ENCODE measurements at regions not wholly inside any gene's neighbourhood (a gene's known extent, or its start where the extent isn't known, plus 50 kb on each side); places are given as distances from the start of the nearest gene placed in this dataset.

DNA sequence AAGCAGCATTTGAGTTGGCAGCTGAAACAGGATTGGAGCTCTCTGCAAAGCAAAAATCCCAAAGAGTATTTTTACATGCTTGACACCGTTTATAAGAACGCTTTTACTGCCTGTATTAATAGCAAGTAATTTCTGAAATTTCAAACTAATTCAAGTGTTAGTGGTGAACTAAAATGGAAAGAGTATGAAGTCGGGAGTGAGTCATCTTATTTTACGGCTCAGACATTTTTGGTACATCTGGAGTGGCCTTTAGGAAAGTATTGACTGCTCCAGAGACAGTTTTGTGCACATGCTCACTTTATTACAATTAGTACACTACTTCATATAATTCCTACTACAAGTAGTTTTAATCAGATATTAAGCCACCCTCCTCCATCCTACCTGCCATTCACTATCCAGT lies 167.4 kb downstream of the SLITRK6 start:
- TF ChIP-seq, protein P1, sequence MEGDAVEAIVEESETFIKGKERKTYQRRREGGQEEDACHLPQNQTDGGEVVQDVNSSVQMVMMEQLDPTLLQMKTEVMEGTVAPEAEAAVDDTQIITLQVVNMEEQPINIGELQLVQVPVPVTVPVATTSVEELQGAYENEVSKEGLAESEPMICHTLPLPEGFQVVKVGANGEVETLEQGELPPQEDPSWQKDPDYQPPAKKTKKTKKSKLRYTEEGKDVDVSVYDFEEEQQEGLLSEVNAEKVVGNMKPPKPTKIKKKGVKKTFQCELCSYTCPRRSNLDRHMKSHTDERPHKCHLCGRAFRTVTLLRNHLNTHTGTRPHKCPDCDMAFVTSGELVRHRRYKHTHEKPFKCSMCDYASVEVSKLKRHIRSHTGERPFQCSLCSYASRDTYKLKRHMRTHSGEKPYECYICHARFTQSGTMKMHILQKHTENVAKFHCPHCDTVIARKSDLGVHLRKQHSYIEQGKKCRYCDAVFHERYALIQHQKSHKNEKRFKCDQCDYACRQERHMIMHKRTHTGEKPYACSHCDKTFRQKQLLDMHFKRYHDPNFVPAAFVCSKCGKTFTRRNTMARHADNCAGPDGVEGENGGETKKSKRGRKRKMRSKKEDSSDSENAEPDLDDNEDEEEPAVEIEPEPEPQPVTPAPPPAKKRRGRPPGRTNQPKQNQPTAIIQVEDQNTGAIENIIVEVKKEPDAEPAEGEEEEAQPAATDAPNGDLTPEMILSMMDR (IDR thresholded peaks at IDR 0.05 in 2 of 3, conservative IDR thresholded peaks at IDR 0.05 in 1 of 3; ENCODE audit: borderline replicate concordance in 1 of 3, insufficient read depth in 1 of 3, low read depth in 2 of 3, low read length in 2 of 3): no peak
- no peak for TF ChIP-seq POLR2AphosphoS5 (IDR thresholded peaks at IDR 0.05; ENCODE audit: low read depth, low read length)
- no peak for TF ChIP-seq RAD21 (IDR thresholded peaks at IDR 0.05; ENCODE audit: low read depth)
- TF ChIP-seq, protein P2, sequence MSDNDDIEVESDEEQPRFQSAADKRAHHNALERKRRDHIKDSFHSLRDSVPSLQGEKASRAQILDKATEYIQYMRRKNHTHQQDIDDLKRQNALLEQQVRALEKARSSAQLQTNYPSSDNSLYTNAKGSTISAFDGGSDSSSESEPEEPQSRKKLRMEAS (IDR thresholded peaks at IDR 0.05): no peak
- TF ChIP-seq YY1 (IDR thresholded peaks at IDR 0.05; ENCODE audit: extremely low read depth, insufficient replicate concordance, low read depth, low read length): no peak
- no peak for TF ChIP-seq CEBPB (IDR thresholded peaks at IDR 0.05; ENCODE audit: low read depth)
- no peak for TF ChIP-seq ZFX (IDR thresholded peaks at IDR 0.05)
- TF ChIP-seq, protein P3, sequence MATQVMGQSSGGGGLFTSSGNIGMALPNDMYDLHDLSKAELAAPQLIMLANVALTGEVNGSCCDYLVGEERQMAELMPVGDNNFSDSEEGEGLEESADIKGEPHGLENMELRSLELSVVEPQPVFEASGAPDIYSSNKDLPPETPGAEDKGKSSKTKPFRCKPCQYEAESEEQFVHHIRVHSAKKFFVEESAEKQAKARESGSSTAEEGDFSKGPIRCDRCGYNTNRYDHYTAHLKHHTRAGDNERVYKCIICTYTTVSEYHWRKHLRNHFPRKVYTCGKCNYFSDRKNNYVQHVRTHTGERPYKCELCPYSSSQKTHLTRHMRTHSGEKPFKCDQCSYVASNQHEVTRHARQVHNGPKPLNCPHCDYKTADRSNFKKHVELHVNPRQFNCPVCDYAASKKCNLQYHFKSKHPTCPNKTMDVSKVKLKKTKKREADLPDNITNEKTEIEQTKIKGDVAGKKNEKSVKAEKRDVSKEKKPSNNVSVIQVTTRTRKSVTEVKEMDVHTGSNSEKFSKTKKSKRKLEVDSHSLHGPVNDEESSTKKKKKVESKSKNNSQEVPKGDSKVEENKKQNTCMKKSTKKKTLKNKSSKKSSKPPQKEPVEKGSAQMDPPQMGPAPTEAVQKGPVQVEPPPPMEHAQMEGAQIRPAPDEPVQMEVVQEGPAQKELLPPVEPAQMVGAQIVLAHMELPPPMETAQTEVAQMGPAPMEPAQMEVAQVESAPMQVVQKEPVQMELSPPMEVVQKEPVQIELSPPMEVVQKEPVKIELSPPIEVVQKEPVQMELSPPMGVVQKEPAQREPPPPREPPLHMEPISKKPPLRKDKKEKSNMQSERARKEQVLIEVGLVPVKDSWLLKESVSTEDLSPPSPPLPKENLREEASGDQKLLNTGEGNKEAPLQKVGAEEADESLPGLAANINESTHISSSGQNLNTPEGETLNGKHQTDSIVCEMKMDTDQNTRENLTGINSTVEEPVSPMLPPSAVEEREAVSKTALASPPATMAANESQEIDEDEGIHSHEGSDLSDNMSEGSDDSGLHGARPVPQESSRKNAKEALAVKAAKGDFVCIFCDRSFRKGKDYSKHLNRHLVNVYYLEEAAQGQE (IDR thresholded peaks at IDR 0.05; ENCODE audit: low read depth): no peak
- no peak for TF ChIP-seq ZNF274 (IDR thresholded peaks at IDR 0.05; ENCODE audit: low read depth, low read length)
- TF ChIP-seq EZH2phosphoT487 (IDR thresholded peaks at IDR 0.05; ENCODE audit: borderline replicate concordance): no peak
- no peak for TF ChIP-seq SP1 (IDR thresholded peaks at IDR 0.05; ENCODE audit: low read depth)
- TF ChIP-seq POLR2A (IDR thresholded peaks at IDR 0.05; ENCODE audit: borderline replicate concordance, extremely low read depth, insufficient read depth, insufficient read length): no peak

All from HCT116 (cell line).